ENCODE measurements at regions not wholly inside any gene's neighbourhood (a gene's known extent, or its start where the extent isn't known, plus 50 kb on each side); places are given as distances from the start of the nearest gene placed in this dataset.
"Not testable (repeated sequence)": the region's sequence is repeated elsewhere in the genome, so short reads cannot be mapped to it uniquely, and the experiment has no call there.

DNA sequence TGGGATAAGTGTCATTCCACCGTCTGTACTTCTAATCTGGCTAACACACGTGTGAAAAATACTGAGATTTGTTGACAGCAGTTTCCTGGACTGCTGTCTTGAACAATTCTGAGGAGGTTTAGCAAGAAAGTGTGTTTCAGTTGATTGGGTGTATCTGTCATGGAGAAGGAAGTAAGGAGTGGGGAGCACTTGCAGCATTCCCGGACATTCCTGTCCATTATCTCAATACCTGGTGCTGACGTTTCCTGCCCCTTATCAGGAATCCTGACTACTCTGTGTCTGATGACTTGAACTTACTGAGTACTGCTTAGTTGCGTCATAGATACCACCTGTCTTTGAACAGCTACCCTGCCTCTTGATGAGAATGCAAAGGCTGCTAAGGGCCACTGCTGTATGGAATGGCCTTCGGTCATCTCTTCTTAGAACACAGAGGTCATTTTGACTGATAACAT lies 72.0 kb upstream of the VKORC1L1 start:
- DNase-seq (ENCODE audit: low read depth), result peak; percentile 45

DNA sequence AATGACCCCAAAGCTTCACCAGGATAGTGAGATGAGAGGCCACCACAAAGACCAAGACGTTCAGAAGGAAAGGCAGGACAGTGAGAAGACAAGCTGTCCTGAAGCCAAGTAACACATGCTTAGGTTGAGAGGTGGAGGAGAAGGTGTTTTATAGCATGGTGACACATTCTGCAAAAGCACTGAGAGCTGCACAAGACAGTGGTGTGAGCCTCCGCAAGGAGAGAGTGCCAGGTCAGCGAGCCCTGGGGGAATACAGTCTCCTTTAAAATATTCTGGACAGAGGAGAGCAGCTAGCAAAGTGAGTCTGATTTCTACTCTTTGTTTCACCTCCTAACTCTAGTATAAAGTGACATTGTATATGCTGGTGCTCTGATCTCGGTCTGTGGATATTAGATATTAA lies 68.0 kb upstream of the VKORC1L1 start:
- DNase-seq (ENCODE audit: low read depth), result no peak

DNA sequence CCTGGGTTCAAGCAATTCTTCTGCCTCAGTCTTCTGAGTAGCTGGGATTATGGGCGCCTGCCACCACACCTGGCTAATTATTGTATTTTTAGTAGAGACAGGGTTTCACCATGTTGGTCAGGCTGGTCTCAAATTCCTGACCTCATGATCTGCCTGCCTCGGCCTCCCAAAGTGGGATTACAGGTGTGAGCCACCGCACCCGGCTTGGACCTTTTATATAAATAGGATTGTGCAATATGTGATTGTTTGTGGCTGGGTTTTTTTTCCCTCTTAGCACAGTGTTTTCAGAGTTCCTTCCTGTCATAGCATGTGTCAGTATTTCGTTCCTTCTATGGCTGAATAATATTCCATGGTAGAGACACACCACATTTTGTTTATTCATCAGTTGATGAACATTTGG lies 65.8 kb upstream of the VKORC1L1 start:
- not testable (repeated sequence) for DNase-seq (ENCODE audit: low read depth)

DNA sequence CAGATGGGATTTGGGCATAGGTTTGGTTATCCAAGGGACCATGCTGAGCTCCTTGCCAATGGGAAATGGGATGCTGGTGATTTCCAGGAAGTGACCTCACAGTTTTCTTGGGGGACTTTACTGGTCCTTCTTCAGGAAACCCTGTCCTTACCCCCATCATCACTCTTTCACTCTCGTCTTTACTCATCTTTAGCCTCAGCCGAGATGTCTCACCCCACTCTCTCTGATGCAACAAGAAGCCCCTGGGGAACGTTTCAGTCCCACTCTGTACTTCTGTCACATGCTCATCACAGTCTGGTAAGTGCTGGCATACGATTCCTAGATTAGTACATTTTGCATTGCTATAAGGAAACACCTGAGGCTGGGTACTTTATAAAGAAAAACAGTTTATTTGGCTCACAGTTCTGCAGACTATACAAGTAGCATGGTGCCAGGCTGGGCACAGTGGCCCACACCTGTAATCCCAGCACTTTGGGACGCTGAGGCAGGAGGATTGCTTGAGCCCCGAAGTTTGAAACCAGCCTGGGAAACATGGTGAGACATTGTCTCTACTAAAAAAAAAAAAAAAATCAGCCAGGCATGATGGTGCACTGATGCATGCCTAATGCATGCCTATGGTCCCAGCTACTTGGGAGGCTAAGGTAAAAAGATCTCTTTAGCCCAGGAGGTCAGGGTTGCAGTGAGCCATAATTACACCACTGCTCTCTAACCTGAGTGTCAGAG lies 63.5 kb upstream of the VKORC1L1 start:
- DNase-seq (ENCODE audit: low read depth), result no peak

DNA sequence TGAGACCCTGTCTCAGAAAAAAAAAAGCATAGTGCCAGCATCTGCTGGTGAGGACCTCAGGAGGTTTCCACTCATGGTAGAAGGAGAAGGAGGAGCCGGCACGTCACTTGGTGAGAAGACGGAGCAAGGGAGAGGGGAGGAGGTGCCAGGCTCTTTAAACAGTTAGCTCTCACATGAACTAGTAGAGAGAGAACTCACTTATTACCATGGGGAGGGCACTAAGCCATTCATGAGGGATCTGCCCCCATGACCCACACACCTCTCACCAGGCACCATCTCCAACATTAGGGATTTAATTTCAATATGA lies 62.9 kb upstream of the VKORC1L1 start:
- no peak for DNase-seq (ENCODE audit: low read depth)

DNA sequence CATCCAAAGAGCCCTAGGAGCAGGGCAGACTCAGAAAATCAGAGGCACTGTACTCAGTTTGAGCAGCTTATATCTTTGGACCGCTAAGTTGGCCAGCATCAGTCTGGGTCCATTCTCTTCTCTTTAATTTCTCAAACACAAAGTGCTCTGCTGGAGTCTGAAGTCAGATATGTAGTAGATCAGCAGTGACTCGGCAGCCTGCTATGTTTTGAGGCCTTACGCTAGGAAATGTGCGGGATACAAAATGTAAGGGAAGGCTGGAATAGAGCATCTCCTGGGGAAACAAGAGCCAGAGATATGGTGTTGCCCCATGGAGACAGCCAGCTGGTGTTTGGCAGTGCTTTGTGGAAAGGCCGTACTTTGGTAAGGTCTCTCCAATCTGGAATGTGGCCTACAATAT lies 60.6 kb upstream of the VKORC1L1 start:
- DNase-seq (ENCODE audit: low read depth), result peak; percentile 30

DNA sequence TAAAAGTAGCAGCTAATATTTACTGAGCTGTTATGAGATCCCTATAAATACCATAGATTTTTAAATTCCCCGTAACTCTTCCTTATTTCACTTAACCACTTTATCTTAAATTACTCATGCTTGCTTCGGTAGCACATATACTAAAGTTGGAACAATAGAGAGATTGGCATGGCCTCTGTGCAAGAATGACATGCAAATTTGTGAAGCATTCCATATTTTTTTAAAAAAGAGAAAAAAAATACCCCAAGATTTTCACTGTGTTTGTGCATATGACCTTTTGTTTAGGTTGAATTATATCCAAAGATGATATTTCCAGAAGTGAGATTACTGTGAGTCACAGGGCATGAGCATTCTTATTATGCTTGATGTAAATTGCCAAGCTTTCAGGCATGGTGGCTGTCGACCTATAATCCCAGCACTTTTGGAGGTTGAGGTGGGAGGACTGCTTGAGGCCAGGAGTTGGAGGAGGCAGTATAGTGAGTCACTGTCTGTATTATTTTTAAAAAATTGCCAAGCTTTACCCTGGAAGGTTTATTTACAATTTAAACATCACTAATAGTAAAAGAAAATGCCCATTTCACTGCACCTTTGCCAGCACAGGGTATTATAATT lies 58.2 kb upstream of the VKORC1L1 start:
- DNase-seq (ENCODE audit: low read depth), result peak; percentile 38

DNA sequence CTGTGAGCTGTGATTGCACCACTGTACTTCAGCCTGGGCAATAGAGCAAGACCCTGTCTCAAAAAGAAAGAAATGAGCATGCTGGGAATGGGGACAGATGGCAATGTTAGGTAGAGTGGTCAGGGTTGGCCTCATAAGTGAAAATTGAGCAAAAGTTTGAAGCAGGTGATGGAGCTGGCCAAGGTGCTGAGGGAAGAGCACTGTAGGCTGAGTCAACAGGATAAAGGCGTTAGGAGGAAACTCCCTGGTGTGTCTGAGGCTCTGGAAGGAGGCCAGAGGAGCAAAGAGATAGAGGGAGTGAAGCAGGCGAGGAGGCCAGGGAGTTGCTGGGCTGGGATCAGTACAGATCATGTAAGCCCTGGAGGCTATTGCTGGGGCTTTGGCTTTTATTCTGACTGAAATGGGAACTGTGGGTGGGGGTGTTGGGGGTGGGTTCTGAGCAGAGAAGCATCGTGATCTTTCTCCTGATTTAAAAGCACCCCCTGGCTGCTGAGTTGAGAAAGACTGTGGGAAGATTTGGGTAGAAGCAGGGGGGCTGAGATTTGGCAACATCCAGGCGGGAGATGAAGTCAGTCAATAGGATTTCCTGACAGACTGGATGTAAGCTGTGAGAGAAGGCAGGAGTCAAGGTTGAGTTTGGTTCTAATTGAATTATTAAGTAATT lies 52.5 kb upstream of the VKORC1L1 start:
- DNase-seq (ENCODE audit: low read depth), result peak; percentile 19
